ENCODE measurements at regions not wholly inside any gene's neighbourhood (a gene's known extent, or its start where the extent isn't known, plus 50 kb on each side); places are given as distances from the start of the nearest gene placed in this dataset.

DNA sequence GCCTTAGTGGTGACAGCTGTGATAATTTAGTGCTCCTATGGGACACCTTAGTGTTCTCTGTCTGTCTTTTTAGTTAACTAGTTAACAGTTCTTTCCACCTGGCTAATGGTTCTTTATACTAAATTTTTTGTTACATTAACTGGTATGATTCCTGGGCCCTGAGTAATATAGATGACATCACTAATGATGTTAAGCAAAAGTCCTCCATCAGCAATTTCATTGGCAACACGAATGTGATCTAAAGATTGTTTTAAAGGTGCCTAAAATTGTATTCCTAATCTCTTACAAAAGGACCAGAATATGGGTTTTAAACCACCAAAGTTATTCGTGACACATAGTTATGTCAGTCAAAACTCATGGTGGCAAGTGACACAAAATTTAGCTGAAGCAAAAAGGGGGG, 235.3 kb downstream of the TENT4A start:
- peaks cover 6% of the 10 kb centered on the region for H3K27me3 Mint-ChIP-seq (ENCODE audit: low read depth)
- no peak overlapping the region for H3K27ac Mint-ChIP-seq
- peaks cover 2% of the 10 kb centered on the region; the same call in 1 of the 2 replicates for H3K4me1 Mint-ChIP-seq
- DNase-seq (ENCODE audit: low spot score) (no peak), ATAC-seq (no peak)
- CTCF ChIA-PET = interaction anchor here (1.0 to 1.7 kb wide), 2 partner anchors 128 to 797 kb away, joined by 4 to 5 read pairs; no protein-coding TSS in a partner anchor
- no peaks in the 10 kb centered on the region; the same call in 1 of the 2 replicates for H3K9me3 Mint-ChIP-seq
- POLR2A ChIA-PET = no interaction called here
- no peak overlapping the region for H3K4me3 Mint-ChIP-seq
- TF ChIP-seq KAT7 (CRISPR knock-in tag; IDR thresholded peaks at IDR 0.05; ENCODE audit: borderline replicate concordance) = no peak
- TF ChIP-seq, protein P1, sequence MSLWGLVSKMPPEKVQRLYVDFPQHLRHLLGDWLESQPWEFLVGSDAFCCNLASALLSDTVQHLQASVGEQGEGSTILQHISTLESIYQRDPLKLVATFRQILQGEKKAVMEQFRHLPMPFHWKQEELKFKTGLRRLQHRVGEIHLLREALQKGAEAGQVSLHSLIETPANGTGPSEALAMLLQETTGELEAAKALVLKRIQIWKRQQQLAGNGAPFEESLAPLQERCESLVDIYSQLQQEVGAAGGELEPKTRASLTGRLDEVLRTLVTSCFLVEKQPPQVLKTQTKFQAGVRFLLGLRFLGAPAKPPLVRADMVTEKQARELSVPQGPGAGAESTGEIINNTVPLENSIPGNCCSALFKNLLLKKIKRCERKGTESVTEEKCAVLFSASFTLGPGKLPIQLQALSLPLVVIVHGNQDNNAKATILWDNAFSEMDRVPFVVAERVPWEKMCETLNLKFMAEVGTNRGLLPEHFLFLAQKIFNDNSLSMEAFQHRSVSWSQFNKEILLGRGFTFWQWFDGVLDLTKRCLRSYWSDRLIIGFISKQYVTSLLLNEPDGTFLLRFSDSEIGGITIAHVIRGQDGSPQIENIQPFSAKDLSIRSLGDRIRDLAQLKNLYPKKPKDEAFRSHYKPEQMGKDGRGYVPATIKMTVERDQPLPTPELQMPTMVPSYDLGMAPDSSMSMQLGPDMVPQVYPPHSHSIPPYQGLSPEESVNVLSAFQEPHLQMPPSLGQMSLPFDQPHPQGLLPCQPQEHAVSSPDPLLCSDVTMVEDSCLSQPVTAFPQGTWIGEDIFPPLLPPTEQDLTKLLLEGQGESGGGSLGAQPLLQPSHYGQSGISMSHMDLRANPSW (CRISPR knock-in tag; conservative IDR thresholded peaks at IDR 0.05; ENCODE audit: low read depth) = no peak
- TF ChIP-seq, protein P2, sequence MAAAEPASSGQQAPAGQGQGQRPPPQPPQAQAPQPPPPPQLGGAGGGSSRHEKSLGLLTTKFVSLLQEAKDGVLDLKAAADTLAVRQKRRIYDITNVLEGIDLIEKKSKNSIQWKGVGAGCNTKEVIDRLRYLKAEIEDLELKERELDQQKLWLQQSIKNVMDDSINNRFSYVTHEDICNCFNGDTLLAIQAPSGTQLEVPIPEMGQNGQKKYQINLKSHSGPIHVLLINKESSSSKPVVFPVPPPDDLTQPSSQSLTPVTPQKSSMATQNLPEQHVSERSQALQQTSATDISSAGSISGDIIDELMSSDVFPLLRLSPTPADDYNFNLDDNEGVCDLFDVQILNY (CRISPR knock-in tag; IDR thresholded peaks at IDR 0.05) = no peak
- TF ChIP-seq RELA (CRISPR knock-in tag; IDR thresholded peaks at IDR 0.05; ENCODE audit: borderline replicate concordance) = no peak
- TF ChIP-seq, protein P3, sequence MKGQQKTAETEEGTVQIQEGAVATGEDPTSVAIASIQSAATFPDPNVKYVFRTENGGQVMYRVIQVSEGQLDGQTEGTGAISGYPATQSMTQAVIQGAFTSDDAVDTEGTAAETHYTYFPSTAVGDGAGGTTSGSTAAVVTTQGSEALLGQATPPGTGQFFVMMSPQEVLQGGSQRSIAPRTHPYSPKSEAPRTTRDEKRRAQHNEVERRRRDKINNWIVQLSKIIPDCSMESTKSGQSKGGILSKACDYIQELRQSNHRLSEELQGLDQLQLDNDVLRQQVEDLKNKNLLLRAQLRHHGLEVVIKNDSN (CRISPR knock-in tag; IDR thresholded peaks at IDR 0.05) = no peak
- TF ChIP-seq, protein P4, sequence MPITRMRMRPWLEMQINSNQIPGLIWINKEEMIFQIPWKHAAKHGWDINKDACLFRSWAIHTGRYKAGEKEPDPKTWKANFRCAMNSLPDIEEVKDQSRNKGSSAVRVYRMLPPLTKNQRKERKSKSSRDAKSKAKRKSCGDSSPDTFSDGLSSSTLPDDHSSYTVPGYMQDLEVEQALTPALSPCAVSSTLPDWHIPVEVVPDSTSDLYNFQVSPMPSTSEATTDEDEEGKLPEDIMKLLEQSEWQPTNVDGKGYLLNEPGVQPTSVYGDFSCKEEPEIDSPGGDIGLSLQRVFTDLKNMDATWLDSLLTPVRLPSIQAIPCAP (CRISPR knock-in tag; IDR thresholded peaks at IDR 0.05) = no peak
- TF ChIP-seq, protein P5, sequence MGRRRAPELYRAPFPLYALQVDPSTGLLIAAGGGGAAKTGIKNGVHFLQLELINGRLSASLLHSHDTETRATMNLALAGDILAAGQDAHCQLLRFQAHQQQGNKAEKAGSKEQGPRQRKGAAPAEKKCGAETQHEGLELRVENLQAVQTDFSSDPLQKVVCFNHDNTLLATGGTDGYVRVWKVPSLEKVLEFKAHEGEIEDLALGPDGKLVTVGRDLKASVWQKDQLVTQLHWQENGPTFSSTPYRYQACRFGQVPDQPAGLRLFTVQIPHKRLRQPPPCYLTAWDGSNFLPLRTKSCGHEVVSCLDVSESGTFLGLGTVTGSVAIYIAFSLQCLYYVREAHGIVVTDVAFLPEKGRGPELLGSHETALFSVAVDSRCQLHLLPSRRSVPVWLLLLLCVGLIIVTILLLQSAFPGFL (CRISPR knock-in tag; IDR thresholded peaks at IDR 0.05; ENCODE audit: borderline replicate concordance) = no peak
- TF ChIP-seq HMGA2 (CRISPR knock-in tag; IDR thresholded peaks at IDR 0.05) = no peak
- no peak for TF ChIP-seq FOXJ3 (CRISPR knock-in tag; IDR thresholded peaks at IDR 0.05; ENCODE audit: borderline replicate concordance)
- TF ChIP-seq ZNF396 (CRISPR knock-in tag; IDR thresholded peaks at IDR 0.05; ENCODE audit: borderline replicate concordance) = no peak
- no peak for TF ChIP-seq TCF7 (CRISPR knock-in tag; IDR thresholded peaks at IDR 0.05; ENCODE audit: low read depth)
- TF ChIP-seq JUN (CRISPR knock-in tag; IDR thresholded peaks at IDR 0.05) = no peak
- TF ChIP-seq, protein P6, sequence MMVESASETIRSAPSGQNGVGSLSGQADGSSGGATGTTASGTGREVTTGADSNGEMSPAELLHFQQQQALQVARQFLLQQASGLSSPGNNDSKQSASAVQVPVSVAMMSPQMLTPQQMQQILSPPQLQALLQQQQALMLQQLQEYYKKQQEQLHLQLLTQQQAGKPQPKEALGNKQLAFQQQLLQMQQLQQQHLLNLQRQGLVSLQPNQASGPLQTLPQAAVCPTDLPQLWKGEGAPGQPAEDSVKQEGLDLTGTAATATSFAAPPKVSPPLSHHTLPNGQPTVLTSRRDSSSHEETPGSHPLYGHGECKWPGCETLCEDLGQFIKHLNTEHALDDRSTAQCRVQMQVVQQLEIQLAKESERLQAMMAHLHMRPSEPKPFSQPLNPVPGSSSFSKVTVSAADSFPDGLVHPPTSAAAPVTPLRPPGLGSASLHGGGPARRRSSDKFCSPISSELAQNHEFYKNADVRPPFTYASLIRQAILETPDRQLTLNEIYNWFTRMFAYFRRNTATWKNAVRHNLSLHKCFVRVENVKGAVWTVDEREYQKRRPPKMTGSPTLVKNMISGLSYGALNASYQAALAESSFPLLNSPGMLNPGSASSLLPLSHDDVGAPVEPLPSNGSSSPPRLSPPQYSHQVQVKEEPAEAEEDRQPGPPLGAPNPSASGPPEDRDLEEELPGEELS (CRISPR knock-in tag; IDR thresholded peaks at IDR 0.05) = no peak
- no peaks in the 10 kb centered on the region for H3K36me3 Mint-ChIP-seq

DNA sequence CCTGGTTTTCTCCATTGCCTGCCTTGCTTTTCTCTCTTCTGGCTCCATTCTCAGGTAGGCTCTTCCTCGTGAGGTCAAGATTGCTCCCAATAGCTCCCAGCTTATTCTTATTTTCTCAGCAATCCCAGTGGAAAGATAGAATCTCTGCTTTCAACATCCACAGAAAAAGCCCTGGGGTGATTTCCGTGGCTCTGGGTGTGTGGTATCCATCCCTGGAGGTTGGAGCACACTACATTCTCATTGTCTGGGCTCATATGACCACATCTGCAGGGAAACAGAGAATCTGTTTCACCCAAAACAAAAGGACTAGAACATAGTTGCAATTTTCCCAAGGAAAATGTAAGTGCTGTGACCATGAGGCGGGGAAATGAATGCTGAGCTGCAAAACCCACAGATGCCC, 236.0 kb downstream of the TENT4A start:
- Mint-ChIP-seq H3K4me3 (no peak overlapping the region), H3K27ac (no peak overlapping the region), H3K27me3 (ENCODE audit: low read depth) (peaks cover 8% of the 10 kb centered on the region), H3K9me3 (no peaks in the 10 kb centered on the region; the same call in 1 of the 2 replicates), H3K36me3 (no peaks in the 10 kb centered on the region), H3K4me1 (peaks cover 2% of the 10 kb centered on the region; the same call in 1 of the 2 replicates)
- POLR2A ChIA-PET = no interaction called here
- TF ChIP-seq, protein P7, sequence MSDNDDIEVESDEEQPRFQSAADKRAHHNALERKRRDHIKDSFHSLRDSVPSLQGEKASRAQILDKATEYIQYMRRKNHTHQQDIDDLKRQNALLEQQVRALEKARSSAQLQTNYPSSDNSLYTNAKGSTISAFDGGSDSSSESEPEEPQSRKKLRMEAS (CRISPR knock-in tag; IDR thresholded peaks at IDR 0.05) = no peak
- TF ChIP-seq, protein P8, sequence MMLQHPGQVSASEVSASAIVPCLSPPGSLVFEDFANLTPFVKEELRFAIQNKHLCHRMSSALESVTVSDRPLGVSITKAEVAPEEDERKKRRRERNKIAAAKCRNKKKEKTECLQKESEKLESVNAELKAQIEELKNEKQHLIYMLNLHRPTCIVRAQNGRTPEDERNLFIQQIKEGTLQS (CRISPR knock-in tag; conservative IDR thresholded peaks at IDR 0.05) = no peak
- TF ChIP-seq, protein P9, sequence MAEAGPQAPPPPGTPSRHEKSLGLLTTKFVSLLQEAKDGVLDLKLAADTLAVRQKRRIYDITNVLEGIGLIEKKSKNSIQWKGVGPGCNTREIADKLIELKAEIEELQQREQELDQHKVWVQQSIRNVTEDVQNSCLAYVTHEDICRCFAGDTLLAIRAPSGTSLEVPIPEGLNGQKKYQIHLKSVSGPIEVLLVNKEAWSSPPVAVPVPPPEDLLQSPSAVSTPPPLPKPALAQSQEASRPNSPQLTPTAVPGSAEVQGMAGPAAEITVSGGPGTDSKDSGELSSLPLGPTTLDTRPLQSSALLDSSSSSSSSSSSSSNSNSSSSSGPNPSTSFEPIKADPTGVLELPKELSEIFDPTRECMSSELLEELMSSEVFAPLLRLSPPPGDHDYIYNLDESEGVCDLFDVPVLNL (CRISPR knock-in tag; IDR thresholded peaks at IDR 0.05; ENCODE audit: borderline replicate concordance, low read depth) = no peak
- no peak for TF ChIP-seq NFYB (CRISPR knock-in tag; conservative IDR thresholded peaks at IDR 0.05; ENCODE audit: low read depth)
- ATAC-seq = no peak
- CTCF ChIA-PET = interaction anchor here (1.0 to 1.7 kb wide), 2 partner anchors 129 to 797 kb away, joined by 4 to 5 read pairs; no protein-coding TSS in a partner anchor
- no peak for DNase-seq (ENCODE audit: low spot score)
